ENCODE measurements at regions not wholly inside any gene's neighbourhood (a gene's known extent, or its start where the extent isn't known, plus 50 kb on each side); places are given as distances from the start of the nearest gene placed in this dataset.

DNA sequence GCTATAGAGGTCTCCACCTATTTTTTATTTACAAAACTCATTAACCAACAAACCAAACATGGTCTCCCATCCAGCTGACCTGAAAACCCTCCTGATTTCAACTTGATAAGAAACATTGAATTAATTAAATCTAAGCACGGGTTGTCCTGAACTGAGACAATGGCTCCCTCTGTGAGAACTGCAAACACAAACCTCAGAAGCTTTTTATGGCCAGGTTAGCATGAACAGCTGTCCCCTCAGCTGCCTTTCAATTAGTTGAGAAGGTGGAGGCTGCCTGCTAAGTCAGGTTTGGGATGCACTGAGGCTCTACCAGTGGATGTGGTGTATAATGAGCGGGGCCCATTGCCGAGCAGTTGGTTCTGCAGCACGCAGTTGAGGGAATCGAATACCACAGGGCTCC lies 258.5 kb upstream of the DDX18 start:
- Histone ChIP-seq H3K14ac (ENCODE audit: insufficient read length) (no peak overlapping the region), H3K4me1 (replicated peaks in 1 of 4; ENCODE audit: control insufficient read depth in 3 of 4, insufficient read depth in 4 of 4, low read length in 3 of 4) (peaks cover 0 to 18% (median 10%) of the 10 kb centered on the region in 4 experiments; a peak in 5 of 7 replicates), H4K91ac (replicated peaks; ENCODE audit: insufficient read length, low read length) (no peak overlapping the region), H2BK20ac (ENCODE audit: low read length) (no peak overlapping the region), H3K4me2 (ENCODE audit: insufficient read depth in 1 of 2, low read depth in 2 of 2, low read length in 2 of 2) (no peak overlapping the region), H4K20me1 (replicated peaks in 1 of 2; ENCODE audit: control insufficient read depth in 1 of 2, insufficient read depth in 2 of 2, low read length in 2 of 2) (no peaks in the 10 kb centered on the region), H3K4ac (replicated peaks; ENCODE audit: insufficient read length, low read depth, low read length) (no peak overlapping the region), H2BK120ac (replicated peaks; ENCODE audit: low read depth, low read length) (no peak overlapping the region), H3K9ac (replicated peaks in 1 of 4; ENCODE audit: extremely low read depth in 1 of 4, low read depth in 3 of 4, low read length in 3 of 4) (no peak overlapping the region), H2AK5ac (ENCODE audit: low read depth, low read length) (no peak overlapping the region), H3K9me3 (ENCODE audit: insufficient read depth in 2 of 2, low read depth in 1 of 2, low read length in 1 of 2) (no peaks in the 10 kb centered on the region), H4K5ac (ENCODE audit: insufficient read length, low read depth, low read length) (no peak overlapping the region), H3K27ac (ENCODE audit: low read depth, low read length) (no peak overlapping the region), H2AFZ (ENCODE audit: low read length) (no peak overlapping the region), H3K56ac (replicated peaks; ENCODE audit: insufficient read length, low read depth, low read length) (no peak overlapping the region), H2BK15ac (ENCODE audit: low read length) (no peak overlapping the region), H2BK5ac (ENCODE audit: low read depth, low read length) (no peak overlapping the region), H2BK12ac (ENCODE audit: low read depth, low read length) (peak overlapping the region; percentile 4; the same call in 1 of the 2 replicates), H3K18ac (ENCODE audit: extremely low read depth, low read length) (no peak overlapping the region), H3K79me2 (ENCODE audit: control insufficient read depth in 1 of 2, insufficient read depth in 2 of 2, low read length in 2 of 2) (no peaks in the 10 kb centered on the region), H3K27me3 (replicated peaks in 1 of 4; ENCODE audit: control insufficient read depth in 3 of 4, extremely low read depth in 1 of 4, insufficient read depth in 3 of 4, low read length in 3 of 4) (no peaks in the 10 kb centered on the region), H4K8ac (ENCODE audit: extremely low read depth, insufficient read depth, low read length) (no peak overlapping the region; the same call in 1 of the 2 replicates), H3K36me3 (ENCODE audit: control insufficient read depth in 2 of 4, insufficient read depth in 4 of 4, low read length in 3 of 4) (no peaks in the 10 kb centered on the region; a peak in 1 of 8 replicates), H3K23ac (ENCODE audit: insufficient read length) (no peak overlapping the region), H3K23me2 (ENCODE audit: low read depth, low read length) (no peaks in the 10 kb centered on the region), H3K4me3 (ENCODE audit: extremely low read depth in 1 of 4, insufficient read depth in 2 of 4, low read depth in 3 of 4, low read length in 4 of 4) (no peak overlapping the region), H3K79me1 (ENCODE audit: low read depth, low read length) (no peaks in the 10 kb centered on the region)
- WGBS, 2 experiments (ENCODE audit: extremely low coverage in 1 of 2, insufficient coverage in 1 of 2, insufficient read length in 1 of 2, insufficient replicate concordance in 2 of 2, low coverage in 1 of 2, low lambda C conversion rate in 2 of 2, missing lambda C conversion rate in 1 of 2): 92% methylated on average over 4 of the region's 5 CpGs; no CpG with 5 or more reads in 1 of the 2 experiments
- FAIRE-seq (no peak), DNase-seq (ENCODE audit: low read depth in 1 of 2, low spot score in 2 of 2) (no peak)
- CTCF ChIA-PET (ENCODE audit: partially characterized antibody): interaction anchor here (1.7 kb wide), 1 partner anchor 20 kb away, joined by 7 read pairs; no protein-coding TSS in a partner anchor
- POLR2A ChIA-PET (ENCODE audit: partially characterized antibody): no interaction called here
- TF ChIP-seq BACH1 (IDR thresholded peaks at IDR 0.05; ENCODE audit: low read length) (no peak), RNF2 (IDR thresholded peaks at IDR 0.05; ENCODE audit: borderline replicate concordance, low read depth, low read length, missing control alignments, poor library complexity, severe bottlenecking) (no peak), EZH2 (IDR thresholded peaks at IDR 0.05; ENCODE audit: low read depth, low read length, severe bottlenecking) (no peak), GABPA (IDR thresholded peaks at IDR 0.05; ENCODE audit: borderline replicate concordance, insufficient read depth, low read length) (no peak), SRF (IDR thresholded peaks at IDR 0.05; ENCODE audit: low read depth, low read length) (no peak), SIRT6 (IDR thresholded peaks at IDR 0.05; ENCODE audit: low read length) (no peak), EP300 (IDR thresholded peaks at IDR 0.05; ENCODE audit: borderline replicate concordance in 1 of 2, low read depth in 2 of 2, low read length in 2 of 2) (no peak), CBX5 (IDR thresholded peaks at IDR 0.05; ENCODE audit: low read depth, low read length) (no peak), ZNF274 (IDR thresholded peaks at IDR 0.05; ENCODE audit: borderline replicate concordance, extremely low read depth, low read length) (no peak), JUND (IDR thresholded peaks at IDR 0.05; ENCODE audit: low read length) (no peak)
- TF ChIP-seq, protein P1, sequence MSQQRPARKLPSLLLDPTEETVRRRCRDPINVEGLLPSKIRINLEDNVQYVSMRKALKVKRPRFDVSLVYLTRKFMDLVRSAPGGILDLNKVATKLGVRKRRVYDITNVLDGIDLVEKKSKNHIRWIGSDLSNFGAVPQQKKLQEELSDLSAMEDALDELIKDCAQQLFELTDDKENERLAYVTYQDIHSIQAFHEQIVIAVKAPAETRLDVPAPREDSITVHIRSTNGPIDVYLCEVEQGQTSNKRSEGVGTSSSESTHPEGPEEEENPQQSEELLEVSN (IDR thresholded peaks at IDR 0.05): no peak
- TF ChIP-seq, protein P2, sequence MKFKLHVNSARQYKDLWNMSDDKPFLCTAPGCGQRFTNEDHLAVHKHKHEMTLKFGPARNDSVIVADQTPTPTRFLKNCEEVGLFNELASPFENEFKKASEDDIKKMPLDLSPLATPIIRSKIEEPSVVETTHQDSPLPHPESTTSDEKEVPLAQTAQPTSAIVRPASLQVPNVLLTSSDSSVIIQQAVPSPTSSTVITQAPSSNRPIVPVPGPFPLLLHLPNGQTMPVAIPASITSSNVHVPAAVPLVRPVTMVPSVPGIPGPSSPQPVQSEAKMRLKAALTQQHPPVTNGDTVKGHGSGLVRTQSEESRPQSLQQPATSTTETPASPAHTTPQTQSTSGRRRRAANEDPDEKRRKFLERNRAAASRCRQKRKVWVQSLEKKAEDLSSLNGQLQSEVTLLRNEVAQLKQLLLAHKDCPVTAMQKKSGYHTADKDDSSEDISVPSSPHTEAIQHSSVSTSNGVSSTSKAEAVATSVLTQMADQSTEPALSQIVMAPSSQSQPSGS (IDR thresholded peaks at IDR 0.05; ENCODE audit: low read length): no peak
